ENCODE measurements at regions not wholly inside any gene's neighbourhood (a gene's known extent, or its start where the extent isn't known, plus 50 kb on each side); places are given as distances from the start of the nearest gene placed in this dataset.
"Not testable (repeated sequence)": the region's sequence is repeated elsewhere in the genome, so short reads cannot be mapped to it uniquely, and the experiment has no call there.

- DNase-seq, result no peak
These were observed 350.9 kb upstream of the TNRC6C start for GRCh38 chr17:77607606-77608005.

- no peak for DNase-seq
These were observed 350.1 kb upstream of the TNRC6C start for GRCh38 chr17:77608431-77608830.

GRCh38 chr17:77609553-77610517, 348.7 kb upstream of the TNRC6C start:
- peak; percentile 52 for DNase-seq

- no peak for DNase-seq
These were observed 348.0 kb upstream of the TNRC6C start for GRCh38 chr17:77610518-77610893.

- no peak for DNase-seq
These were observed 347.5 kb upstream of the TNRC6C start for GRCh38 chr17:77610972-77611521.

- peak; percentile 4 to 7 for DNase-seq
These were observed 346.6 kb upstream of the TNRC6C start for GRCh38 chr17:77611791-77612502.

- no peak for DNase-seq
These were observed 345.3 kb upstream of the TNRC6C start for GRCh38 chr17:77613218-77613617.

GRCh38 chr17:77613627-77614026, 344.9 kb upstream of the TNRC6C start:
- no peak for DNase-seq

- no peak for DNase-seq
These were observed 342.7 kb upstream of the TNRC6C start for GRCh38 chr17:77615703-77616253.

- no peak for DNase-seq
These were observed 342.2 kb upstream of the TNRC6C start for GRCh38 chr17:77616254-77616731.

- DNase-seq, result no peak
These were observed 341.0 kb upstream of the TNRC6C start for GRCh38 chr17:77617516-77617915.

GRCh38 chr17:77618173-77618572, 340.3 kb upstream of the TNRC6C start:
- DNase-seq, result no peak

- no peak for DNase-seq
These were observed 339.8 kb upstream of the TNRC6C start for GRCh38 chr17:77618731-77619130.

- DNase-seq, result no peak
These were observed 339.2 kb upstream of the TNRC6C start for GRCh38 chr17:77619326-77619725.

GRCh38 chr17:77619851-77620250, 338.7 kb upstream of the TNRC6C start:
- no peak for DNase-seq

GRCh38 chr17:77620282-77620681, 338.2 kb upstream of the TNRC6C start:
- no peak for DNase-seq

- DNase-seq, result not testable (repeated sequence)
These were observed 336.4 kb upstream of the TNRC6C start for GRCh38 chr17:77622084-77622483.

- DNase-seq, result no peak
These were observed 335.9 kb upstream of the TNRC6C start for GRCh38 chr17:77622647-77623046.

GRCh38 chr17:77623321-77623720, 335.2 kb upstream of the TNRC6C start:
- not testable (repeated sequence) for DNase-seq

GRCh38 chr17:77628035-77628434, 330.5 kb upstream of the TNRC6C start:
- DNase-seq, result no peak

GRCh38 chr17:77629284-77629683, 329.2 kb upstream of the TNRC6C start:
- DNase-seq, result not testable (repeated sequence)

GRCh38 chr17:77631307-77631706, 327.2 kb upstream of the TNRC6C start:
- no peak for DNase-seq

GRCh38 chr17:77632619-77633018, 325.9 kb upstream of the TNRC6C start:
- no peak for DNase-seq

Measured in inflammatory macrophage (primary cell).